ENCODE measurements at regions not wholly inside any gene's neighbourhood (a gene's known extent, or its start where the extent isn't known, plus 50 kb on each side); places are given as distances from the start of the nearest gene placed in this dataset.

DNA sequence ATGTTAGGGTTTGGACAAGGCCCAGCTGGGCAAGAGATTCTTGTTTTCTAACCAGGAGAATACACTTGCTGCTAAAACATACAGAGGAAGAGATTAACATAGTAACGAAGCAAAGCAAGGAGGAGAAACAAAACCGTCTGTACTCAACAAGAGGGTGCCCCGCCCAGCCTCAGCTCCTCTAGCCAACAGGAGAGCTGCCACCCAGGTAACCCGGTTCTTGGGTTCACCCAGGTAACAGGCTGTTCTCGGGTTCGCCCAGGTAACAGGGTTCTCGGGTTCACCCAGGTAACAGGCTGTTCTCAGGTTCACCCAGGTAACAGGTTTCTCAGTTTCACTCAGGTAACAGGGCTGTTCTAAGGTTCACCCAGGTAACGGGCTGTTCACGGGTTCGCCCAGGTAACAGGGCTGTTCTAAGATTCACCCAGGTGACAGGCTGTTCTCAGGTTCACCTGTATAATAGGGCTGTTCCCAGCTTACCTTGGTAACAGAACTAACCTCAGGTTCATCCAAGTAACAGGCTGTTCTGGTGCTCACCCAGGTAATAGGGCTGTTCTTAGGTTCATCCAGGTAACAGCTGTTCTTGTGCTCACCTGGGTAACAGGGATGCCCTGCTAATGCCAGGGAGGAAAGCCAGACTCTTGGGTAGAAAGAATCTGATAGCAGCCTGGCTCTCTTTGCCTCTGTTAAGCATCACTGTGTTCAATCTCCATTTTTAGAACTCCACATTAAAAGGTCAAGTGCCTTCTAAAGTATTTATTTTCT lies 271.6 kb downstream of the SYK start:
- no peak for DNase-seq

DNA sequence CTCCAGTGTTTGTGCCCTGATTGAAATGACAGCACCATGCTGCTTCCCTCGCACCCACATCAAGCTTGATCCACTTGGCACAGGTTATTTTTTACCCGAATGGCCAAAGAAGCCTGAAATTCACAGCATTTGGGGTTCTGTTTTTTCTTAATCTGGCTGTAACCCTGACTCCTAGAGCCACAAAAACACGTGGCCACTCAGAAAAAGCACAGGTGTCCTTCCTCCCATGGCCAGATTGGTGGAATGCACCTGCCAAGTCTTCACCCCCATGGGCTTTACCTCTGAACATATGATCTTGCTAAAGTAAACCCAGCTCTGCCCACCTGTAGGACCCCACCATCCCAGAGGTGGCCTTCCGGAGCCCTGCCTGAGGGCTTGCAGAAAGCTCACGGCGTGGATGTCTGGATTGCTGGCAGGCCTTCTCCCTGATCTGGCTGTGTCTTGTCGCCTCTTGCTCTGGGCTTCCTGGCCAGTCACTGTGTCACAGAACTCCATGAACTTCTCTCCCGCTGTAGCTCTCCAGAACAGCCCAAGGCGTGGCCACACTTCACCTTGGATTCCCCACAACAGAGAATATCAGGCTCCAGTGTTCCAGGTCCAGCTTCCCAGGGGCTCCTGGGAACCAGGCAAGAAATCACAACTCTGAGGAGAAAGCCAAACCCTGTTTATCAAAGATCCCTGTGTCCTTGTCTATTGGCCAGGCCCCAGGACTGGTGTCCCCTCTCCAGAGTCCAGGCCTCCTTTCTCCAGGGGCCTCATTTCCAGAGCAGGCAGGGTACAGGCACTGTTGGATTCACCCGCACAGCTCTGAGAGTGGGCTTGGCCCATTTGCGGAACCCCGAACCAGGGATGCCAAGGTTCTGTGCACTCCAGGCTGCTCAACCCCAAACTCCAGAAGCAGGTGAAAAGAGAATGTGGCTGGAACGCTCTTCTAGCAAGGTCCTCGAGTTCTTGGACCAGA lies 272.5 kb downstream of the SYK start:
- no peak for DNase-seq

DNA sequence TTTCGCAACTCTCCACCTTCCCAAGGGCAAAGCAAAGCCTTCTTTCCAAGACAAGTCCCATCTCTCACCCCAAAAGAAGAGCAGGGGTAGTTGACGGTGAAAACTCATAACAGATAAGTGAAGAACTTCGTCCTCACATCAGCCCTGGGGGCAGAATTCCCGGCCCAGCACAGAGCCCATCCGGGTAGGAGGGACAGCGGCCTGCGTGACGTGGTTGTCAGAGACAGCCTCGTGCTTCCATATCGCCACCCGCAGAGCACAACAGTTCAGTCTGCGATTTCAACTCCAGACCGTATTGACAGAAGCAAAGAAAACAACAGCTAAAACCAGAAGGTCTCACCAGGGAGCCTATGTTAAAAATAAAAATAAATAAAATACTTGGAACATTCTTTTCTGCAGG lies 273.2 kb downstream of the SYK start:
- no peak for DNase-seq

DNA sequence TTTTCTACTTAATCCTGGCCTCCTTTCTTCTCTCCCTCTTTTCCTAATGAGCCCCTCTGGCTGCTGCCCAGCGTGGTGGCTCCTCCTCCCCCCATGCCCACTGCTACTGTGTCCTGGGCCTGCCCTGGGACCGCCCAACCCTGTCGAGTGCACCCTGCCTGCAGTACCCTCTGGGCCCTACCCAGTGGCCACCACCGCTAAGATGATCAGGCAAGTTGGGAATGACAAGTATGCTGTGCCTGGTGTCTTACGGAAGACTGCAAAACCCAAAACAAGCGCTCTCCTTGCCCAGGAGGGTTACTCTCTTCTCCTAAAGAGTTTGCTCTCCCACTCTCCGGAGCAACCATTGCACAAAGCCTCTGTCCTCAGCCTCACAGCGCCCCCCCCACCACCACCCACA lies 273.7 kb downstream of the SYK start:
- no peak for DNase-seq

DNA sequence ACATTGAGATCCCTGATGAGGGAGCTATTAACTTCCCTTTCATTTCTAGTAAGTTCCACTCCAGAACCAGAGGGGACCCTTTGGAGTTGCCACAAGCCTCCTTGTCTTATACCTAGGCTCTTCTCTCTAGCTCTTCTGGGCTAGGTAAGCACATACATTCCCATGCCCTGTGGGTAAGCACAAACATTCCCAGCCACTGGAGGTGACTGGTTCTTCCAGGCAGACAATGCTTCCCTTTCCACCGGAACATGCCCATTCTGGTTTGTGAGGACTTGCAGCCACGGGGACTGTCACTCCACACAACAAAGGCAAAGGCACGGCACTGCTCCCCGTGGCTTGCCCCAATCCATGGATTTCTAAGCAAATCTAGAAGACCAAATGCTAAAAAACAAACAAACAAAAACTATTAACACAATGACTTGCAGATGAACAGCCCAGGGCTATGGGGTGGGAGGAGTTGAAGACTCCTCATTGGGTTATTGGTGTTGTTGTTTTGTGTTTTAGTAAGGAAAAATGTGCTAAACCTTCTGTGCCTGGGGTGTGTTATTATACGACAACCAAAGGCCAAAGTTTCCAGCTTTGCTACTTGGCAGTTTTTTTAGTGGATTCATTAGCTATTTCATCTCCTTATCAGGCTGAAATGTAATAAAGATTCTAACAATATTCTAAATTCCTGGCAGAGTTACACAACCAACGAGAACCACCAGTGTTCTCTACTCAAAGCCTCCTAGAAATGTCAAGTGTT lies 276.2 kb downstream of the SYK start:
- no peak for DNase-seq

DNA sequence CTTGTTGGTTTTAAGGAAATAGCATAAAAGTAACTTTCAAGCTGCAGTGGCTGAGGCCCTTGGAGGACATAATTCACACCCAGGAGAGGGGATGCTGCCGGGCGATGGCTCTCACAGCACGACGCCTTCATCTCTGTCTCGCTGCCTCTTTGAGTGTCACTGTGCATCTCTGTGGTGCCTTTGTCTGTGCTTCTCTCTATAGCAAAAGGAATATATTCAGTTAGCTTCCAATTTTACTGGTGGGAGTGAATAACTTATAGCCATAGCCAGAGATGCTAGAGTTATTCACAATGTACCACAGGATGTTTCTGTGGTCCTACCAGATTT lies 276.7 kb downstream of the SYK start:
- no peak for DNase-seq

DNA sequence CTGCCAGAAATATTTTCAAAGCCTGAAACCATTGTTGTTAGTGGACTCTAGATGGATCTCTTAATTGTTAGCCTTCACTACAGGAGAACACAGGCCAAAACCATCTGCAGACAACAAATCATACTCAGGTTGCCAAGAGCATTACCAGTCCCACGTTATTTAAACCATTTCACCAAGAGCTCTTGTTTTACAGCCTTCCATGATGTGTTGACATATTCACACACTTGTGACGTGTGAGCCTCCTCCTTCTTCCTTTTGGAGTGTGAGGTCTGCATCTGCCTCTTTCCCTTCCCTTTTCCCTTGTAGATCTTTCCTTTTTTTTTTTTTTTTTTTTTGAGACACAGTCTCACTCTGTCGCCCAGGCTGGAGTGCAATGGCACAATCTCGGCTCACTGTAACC lies 279.0 kb downstream of the AUH start:
- DNase-seq: no peak

DNA sequence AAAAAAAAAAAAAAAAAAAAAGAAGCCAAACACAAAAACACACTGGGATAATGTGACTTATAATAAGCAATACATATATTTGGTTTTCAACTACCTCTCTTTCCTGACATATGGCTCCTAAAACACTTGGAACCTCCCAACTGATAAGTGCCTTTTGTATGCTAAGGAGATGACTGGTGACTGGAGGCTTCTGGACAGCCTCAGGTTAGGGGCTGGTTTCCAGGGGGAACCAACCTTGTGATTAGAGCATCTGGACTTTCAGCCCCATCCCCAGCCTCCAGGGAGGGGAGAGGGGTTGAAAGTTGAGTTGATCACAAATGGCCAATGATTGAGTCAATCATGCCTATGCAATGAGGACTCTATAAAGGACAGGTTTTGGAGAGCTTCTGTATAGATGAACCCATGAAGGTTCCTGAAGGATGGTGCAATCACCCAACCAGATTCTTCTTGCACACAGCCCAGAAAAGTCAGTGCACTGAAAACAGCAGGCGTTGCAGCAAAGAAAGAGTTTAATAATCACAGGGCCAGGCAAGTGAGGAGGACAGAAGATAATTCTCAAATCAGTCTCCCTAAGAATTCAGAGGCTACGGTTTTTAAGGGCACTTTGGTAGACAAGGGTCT lies 276.7 kb downstream of the AUH start:
- DNase-seq: no peak

DNA sequence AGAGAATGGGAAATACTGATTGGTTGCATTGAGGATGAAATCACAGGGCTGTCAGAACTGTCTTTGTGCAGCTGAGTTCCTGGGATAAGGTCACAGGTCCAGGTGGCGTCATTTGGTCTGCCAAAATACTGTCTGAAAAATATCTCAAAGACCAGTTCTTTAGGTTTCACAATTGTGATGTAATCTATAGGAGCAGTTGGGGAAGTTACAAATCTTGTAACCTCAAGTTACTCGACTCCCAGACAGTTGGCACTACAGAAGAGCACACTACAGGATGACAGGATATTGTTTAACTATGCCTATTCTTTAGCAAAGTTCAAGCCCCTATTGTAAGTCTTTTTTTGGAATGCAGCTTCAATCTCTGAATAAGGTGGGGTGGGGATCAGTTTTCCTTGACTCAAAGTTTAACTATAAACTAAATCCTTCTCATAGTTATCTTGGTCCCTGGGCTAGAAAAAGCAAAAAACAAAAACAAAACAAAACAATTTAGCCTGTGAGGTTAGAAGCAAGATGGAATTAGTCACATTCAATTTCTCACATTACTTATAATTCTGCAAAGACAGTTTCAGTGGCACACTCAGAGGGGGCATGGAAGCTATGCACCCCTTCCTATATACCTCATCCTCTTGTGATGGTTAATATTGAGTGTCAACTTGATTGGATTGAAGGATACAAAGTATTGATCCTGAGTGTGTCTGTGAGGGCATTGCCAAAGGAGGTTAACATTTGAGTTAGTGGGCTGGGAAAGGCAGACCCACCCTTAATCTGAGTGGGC lies 276.0 kb downstream of the AUH start:
- DNase-seq: no peak

DNA sequence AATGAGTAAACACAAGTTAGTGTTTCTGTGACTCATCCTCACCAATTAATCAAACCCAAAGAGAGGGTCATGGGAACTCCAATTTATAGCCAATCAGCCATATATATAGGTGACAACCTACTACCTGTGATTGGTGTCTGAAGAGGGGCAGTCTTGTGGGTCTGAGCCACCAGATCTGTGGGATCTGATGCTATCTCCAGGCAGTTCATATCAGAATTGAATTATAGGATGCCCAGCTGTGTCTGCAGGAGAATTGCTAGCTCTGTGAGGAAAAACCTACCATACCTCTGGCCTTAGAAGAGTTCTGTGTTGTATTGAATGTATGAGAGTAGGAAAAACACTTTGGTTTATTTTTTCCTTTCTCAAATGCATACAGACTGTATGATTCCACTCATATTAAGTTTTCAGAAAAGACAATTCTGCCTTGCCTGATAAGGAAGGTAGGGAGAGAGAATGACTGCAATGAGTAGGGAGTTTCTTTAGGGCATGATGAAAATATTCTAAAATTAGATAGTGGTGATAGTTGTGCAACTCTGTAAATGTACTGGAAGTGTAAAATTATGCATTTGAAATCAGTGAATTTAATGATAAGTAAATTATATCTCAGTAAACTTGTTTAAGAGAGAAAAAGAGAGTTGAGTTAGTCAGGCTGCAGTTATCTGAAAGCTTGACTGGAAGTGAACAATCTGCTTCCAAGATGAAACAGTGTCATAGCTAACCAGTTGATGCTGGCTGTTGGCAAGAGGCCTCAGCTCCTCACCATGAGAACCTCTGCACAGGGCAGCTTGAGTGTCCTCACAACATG lies 274.9 kb downstream of the AUH start:
- DNase-seq: no peak

DNA sequence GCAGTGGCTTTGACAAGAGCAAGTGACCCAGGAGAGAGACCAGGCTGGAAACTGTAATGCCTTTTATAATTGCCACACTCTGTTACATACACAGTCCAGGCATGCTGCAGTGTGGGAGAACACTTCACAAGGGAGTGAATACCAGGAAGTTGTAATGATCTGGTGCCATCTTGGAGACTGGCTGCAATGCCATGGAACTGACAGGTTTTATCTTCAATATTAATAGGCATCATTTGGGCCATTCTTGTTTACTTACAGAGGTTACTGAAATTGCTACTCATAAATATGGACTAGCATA lies 274.3 kb downstream of the AUH start:
- no peak for DNase-seq

DNA sequence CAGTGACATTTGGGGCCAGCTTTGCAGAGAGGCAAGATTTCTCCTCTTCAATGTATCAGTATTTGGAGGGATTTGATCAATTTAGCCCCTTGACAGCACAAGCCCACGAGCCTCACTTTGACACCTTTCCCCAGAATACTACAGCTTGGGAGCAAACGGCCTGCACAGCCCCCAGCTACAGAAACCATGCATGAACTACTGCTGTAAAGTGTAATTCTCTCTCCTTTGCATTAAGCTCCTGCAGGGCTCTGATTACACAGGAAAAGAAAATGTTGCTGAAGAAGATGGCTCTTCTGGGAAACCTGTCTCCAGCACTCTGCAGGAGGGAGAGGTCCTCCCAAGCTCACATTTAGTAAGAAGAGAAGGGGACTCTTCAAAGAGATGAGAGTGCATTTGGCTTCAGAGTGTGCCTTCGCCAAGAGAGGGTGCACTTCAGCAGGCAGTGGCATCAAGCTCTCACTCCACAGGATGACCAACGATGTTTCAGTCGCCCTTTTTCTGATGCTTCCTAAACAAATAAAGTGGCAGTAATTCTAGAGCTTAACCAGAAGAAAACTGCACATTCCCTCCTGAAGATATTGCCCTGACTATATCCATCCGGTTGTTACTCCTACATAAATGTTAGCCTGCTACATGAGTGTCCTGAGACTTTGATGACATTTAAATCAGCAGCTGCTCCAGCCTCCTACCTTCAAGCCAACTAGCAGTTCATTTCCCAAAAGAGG lies 272.2 kb downstream of the AUH start:
- DNase-seq: no peak

DNA sequence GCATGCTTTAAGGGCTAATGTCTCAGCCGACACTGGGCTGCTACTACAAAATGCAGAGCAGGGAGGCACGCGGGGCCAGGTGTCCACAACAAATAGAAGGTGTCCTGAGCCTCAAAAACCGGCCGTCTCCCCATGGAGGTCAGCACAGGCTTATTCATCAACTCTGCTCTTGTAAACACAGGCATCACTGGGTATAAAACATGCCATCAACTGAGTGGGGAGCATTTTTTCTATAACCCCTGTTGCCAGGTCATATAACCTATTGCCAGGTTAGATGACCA lies 271.6 kb downstream of the AUH start:
- DNase-seq: no peak

DNA sequence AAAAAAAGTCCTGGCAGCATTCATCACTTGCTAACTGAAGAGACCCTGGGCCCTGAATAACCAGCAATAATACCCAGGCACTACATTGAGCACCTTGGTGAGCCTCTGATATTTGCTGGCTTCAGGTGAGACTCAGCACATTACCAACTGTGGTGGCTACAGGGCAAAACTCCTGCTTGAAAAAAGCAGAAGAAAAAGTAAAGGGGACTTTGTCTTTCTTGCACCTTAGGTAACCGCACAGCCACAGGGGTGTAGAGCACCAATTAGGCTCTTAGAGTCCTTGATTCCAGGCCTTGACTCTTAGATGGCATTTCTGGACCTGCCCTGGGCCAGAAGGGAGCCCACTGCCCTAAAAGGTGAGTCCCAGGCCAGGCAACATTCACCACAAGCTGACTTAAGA lies 269.5 kb downstream of the AUH start:
- no peak for DNase-seq

DNA sequence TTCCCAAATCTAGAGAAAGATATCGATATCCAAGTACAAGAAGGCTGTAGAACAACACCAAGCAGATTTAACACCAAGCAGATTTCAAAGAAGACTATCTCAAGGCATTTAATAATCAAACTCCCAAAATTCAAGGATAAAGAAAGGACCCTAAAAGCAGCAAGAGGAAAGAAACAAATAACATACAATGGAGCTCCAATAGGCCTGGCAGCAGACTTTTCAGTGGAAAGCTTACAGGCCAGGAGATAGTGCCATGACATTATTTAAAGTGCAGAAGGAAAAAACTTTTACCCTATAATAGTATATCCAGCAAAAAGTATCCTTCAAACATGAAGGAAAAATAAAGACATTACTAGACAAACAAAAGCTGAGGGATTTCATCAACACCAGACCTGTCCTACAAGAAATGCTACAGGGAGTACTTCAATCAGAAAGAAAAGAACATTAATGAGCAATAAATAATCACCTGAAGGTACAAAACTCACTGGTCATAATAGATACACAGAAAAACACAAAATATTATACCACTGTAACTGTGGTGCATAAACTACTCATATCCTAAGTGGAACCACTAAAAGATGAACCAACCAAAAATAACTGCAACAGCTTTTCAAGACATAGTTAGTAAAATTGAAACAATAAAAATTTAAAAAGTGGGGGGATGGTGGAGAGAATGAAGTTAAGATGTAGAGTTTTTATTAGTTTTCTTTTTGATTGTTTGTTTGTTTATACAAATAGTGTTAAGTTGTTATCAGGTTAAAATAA lies 267.2 kb downstream of the AUH start:
- DNase-seq: no peak

DNA sequence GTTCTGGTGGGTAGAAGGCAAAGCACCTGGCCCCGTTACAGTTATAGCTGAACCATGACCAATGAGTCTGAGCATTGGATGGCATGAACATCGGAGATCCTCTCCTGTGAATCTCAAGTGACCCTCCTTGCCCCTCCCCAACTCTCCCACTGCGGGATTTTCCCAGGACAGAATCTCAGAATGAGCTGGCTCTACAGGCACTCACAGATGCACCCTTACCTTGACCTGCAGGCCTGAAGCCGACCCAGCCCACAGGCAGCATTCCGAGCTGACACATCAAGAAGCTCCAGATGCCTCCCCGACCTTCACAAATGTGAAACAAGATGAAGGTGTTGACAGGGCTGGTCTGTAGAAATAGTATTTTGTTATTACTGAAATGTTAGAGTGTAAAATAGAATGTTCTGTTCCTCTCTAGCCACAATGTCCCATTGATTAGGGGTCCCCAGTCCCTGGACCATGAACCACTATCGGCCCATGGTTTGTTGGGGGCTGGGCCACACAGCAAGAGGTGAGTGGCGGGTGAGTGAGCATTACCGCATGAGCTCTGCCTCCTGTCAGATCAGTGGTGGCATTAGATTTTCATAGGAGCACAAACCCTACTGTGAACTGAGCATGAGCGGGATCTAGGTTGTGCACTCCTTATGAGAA lies 263.4 kb downstream of the AUH start:
- DNase-seq: no peak

DNA sequence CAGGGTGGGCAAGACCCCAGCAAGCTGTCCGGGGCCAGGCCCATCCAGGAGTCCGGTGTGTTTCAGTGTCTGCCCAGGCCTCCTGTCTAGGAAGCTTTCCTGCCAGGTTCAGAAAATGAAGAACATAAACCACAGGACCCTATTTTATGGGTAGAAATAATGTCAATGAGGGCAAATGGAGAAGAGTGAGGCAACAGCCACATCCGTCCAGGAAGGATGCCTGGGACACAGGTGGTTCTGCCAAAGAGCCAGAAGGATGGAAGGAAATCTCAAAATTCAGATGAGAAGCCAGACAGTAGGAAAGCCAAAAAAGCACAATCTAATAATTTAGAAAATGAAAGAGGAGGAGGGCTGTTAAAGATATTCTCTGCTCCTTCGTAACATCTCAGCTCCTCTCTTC lies 262.3 kb downstream of the AUH start:
- DNase-seq: no peak

DNA sequence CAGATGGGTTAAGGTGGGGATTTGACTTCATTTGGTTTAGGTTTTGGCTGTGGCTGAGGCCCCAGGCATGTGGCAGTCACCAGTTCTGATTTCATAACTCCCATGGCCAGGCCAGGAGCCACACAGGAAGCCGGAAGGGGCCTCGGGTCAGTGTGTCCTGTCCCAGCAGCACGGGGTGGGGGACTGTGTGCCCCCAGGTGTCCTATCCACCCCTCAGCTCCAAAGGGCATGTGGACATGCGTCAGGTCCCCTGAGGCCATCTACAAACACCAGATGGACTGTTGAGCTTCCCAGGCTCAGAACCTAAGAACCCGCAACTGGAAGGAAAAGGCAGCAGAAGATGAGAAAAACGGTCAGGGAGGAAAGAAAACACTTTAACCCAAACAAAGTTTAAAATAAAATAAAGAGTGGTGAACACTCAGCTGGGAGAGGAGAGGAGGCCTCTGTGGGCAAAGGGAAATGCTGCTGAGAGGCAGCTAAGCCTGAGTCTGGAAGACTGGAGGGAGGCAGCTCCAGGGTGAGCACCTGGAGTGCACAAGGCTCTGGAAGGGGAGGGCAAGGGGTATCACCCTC lies 260.8 kb downstream of the AUH start:
- DNase-seq: no peak

DNA sequence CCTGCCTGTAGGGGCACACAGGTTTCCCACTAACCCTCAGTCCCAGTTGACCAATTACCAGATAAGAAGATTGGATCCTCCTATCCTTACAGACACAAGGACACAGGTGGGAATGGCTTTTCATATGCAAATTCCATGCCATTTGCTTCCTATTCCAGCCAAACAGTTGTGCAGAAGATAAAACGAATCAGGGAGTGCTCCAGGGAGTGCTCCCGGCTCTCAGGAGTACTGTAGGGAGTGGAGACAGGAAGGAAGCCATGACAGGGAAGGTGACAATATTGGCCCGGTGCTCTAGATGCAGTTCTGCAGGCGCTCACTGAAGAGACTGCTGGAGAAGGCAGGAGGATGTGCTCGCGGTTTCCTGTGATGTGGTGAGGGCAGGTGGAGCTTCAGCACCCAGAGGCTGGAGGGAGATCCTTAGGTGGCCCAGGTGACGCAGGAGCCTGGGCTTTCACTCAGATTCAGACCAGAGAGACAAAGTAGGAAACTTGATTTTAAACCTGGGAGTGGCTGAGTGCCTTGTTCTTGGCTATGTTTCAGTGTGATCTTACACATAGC lies 260.0 kb downstream of the AUH start:
- DNase-seq: no peak
